ENCODE measurements at regions not wholly inside any gene's neighbourhood (a gene's known extent, or its start where the extent isn't known, plus 50 kb on each side); places are given as distances from the start of the nearest gene placed in this dataset.

GRCh38 chr10:78438907-78439809 lies 405.5 kb downstream of the RPS24 start:
- no peak for ATAC-seq (ENCODE audit: low FRiP score in 2 of 2)
- Histone ChIP-seq H3K9me3 (no peaks in the 10 kb centered on the region), H3K36me3 (no peaks in the 10 kb centered on the region), H3K4me3 (no peak overlapping the region), H3K27me3 (no peaks in the 10 kb centered on the region), H3K27ac (no peak overlapping the region), H3K4me1 (peaks cover 0 to under 1% (median 0%) of the 10 kb centered on the region in 4 donors)
- peak in 1 of 2 donors; percentile 47 for DNase-seq
- TF ChIP-seq POLR2A (IDR thresholded peaks at IDR 0.05) = no peak
- TF ChIP-seq CTCF (IDR thresholded peaks at IDR 0.05) = no peak
- TF ChIP-seq EP300 (IDR thresholded peaks at IDR 0.05) = no peak
- no peak for TF ChIP-seq POLR2AphosphoS5 (IDR thresholded peaks at IDR 0.05)
- 85 to 87% methylated on average over 10 to 12 of the region's 12 CpGs for WGBS, 2 donors

DNA sequence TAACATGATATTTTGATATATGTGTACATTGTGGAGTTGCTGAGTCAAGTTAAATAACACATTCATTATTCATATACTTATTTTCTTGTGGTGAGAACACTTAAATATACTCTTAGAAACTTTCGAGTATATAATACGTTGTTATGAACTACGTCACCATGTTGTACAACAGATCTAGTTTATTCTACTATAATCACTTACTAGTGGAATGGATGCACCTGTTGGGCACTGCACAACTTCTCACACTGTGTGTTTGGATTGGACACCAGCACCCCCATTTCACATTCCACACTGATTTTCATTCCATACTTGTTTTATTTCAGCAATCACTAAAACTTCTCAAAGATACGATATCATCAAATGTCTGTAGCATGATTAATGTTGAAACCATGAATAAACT lies 407.3 kb downstream of the RPS24 start:
- 92 to 93% methylated on average over 4 of the region's 4 CpGs for WGBS, 2 donors

DNA sequence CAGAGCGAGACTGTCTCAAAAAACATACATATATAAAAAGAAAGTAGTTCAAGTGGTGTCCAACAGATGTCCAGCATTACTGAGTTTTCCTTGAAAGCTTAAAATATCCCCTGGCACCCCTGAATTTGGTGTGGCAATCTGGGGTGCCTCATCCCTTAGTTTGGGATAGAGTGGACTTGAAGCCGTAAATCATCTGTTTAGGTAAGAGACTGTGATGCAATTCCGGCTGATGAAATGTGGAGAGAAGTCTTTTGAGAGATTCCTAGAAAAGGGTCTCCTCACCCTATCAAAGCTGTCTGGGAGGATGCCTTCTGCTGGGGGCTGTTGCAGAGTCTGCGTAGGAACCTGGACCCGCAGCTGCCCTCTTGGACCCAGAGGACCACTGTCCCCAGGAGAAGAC lies 408.0 kb downstream of the RPS24 start:
- no peaks in the 10 kb centered on the region for H3K9me3 ChIP-seq
- H3K4me3 ChIP-seq = no peak overlapping the region
- DNase-seq = no peak
- TF ChIP-seq EP300 (IDR thresholded peaks at IDR 0.05) = no peak
- TF ChIP-seq CTCF (IDR thresholded peaks at IDR 0.05) = no peak
- TF ChIP-seq POLR2A (IDR thresholded peaks at IDR 0.05) = no peak
- no peak for TF ChIP-seq POLR2AphosphoS5 (IDR thresholded peaks at IDR 0.05)
- WGBS, 2 donors = 88 to 93% methylated on average over 5 of the region's 5 CpGs
- H3K4me1 ChIP-seq = no peaks in the 10 kb centered on the region
- no peaks in the 10 kb centered on the region for H3K27me3 ChIP-seq
- no peaks in the 10 kb centered on the region for H3K36me3 ChIP-seq
- no peak overlapping the region for H3K27ac ChIP-seq
- no peak for ATAC-seq (ENCODE audit: low FRiP score in 2 of 2)

More for the DNA sequence above, 407.3 kb downstream of the RPS24 start:
- no peak overlapping the region for H3K4me3 ChIP-seq
- H3K36me3 ChIP-seq = no peaks in the 10 kb centered on the region
- H3K27me3 ChIP-seq = no peaks in the 10 kb centered on the region
- ATAC-seq (ENCODE audit: low FRiP score in 2 of 2) = no peak
- H3K9me3 ChIP-seq = no peaks in the 10 kb centered on the region
- no peak for TF ChIP-seq POLR2AphosphoS5 (IDR thresholded peaks at IDR 0.05)
- TF ChIP-seq CTCF (IDR thresholded peaks at IDR 0.05) = no peak
- no peak for TF ChIP-seq POLR2A (IDR thresholded peaks at IDR 0.05)
- no peak for TF ChIP-seq EP300 (IDR thresholded peaks at IDR 0.05)
- H3K27ac ChIP-seq = no peak overlapping the region
- no peaks in the 10 kb centered on the region for H3K4me1 ChIP-seq
- no peak for DNase-seq

GRCh38 chr10:78442836-78443550 lies 409.3 kb downstream of the RPS24 start:
- ATAC-seq (ENCODE audit: low FRiP score in 2 of 2) (peak in 1 of 2 donors; percentile 7), DNase-seq (no peak)
- H3K4me3 ChIP-seq = no peak overlapping the region
- H3K36me3 ChIP-seq = no peaks in the 10 kb centered on the region
- no peaks in the 10 kb centered on the region for H3K27me3 ChIP-seq
- no peak for TF ChIP-seq CTCF (IDR thresholded peaks at IDR 0.05)
- no peak for TF ChIP-seq POLR2A (IDR thresholded peaks at IDR 0.05)
- no peak for TF ChIP-seq EP300 (IDR thresholded peaks at IDR 0.05)
- no peak for TF ChIP-seq POLR2AphosphoS5 (IDR thresholded peaks at IDR 0.05)
- H3K9me3 ChIP-seq = no peaks in the 10 kb centered on the region
- WGBS, 2 donors = 73 to 85% methylated on average over 9 to 11 of the region's 13 CpGs
- no peak overlapping the region for H3K27ac ChIP-seq
- H3K4me1 ChIP-seq = no peaks in the 10 kb centered on the region
